IMR-90 (cell line): ENCODE measurements at regions not wholly inside any gene's neighbourhood (a gene's known extent, or its start where the extent isn't known, plus 50 kb on each side); places are given as distances from the start of the nearest gene placed in this dataset.

Experiments
- CTCF ChIP-seq: conservative IDR thresholded peaks from 2 replicates; pipeline ENCODE4 v1.5.1; 2012; ENCODE audit warnings: mild to moderate bottlenecking, low read depth, low read length, improper control_type of control experiment
- MAZ ChIP-seq: IDR thresholded peaks from 2 replicates; pipeline ENCODE4 v1.6.1; 2012; ENCODE audit warnings: low read depth, mild to moderate bottlenecking, low read length, improper control_type of control experiment, moderate library complexity, borderline replicate concordance
- POLR2A ChIP-seq: IDR thresholded peaks from 2 replicates; pipeline ENCODE4 v1.6.1; 2012; ENCODE audit warnings: mild to moderate bottlenecking, low read depth, low read length
- RCOR1 ChIP-seq: IDR thresholded peaks from 2 replicates; pipeline ENCODE4 v1.6.1; 2012; ENCODE audit warnings: mild to moderate bottlenecking, low read length, improper control_type of control experiment; ENCODE audit not compliant: insufficient replicate concordance

GRCh38 chr6:105794870-105795269 lies 291.3 kb upstream of the PRDM1 start:
- TF ChIP-seq MAZ (no peak), CTCF (no peak), RCOR1 (no peak), POLR2A (no peak)
